Neural cell (in vitro differentiated cells): ENCODE measurements at regions not wholly inside any gene's neighbourhood (a gene's known extent, or its start where the extent isn't known, plus 50 kb on each side); places are given as distances from the start of the nearest gene placed in this dataset.
"Not testable (repeated sequence)": the region's sequence is repeated elsewhere in the genome, so short reads cannot be mapped to it uniquely, and the experiment has no call there.

Experiments used
- H2AFZ ChIP-seq: fragments of 200-600, 300-800 bp; sonication (generic), shearing (Covaris generic); 2 replicates; pipeline ENCODE4 v1.6.0; 2014; ENCODE audit warnings: low read depth, mild to moderate bottlenecking, antibody characterized with exemption, low read length, moderate library complexity
- H3F3A ChIP-seq: fragments of 200-600 bp; shearing (Covaris generic); 2 replicates; pipeline ENCODE4 v1.6.1; 2016; ENCODE audit warnings: mild to moderate bottlenecking, moderate library complexity, mixed read lengths, antibody characterized with exemption, low read length; ENCODE audit not compliant: insufficient read depth, poor library complexity, severe bottlenecking
- H3K27ac ChIP-seq: fragments of 200-600, 300-800 bp; sonication (generic), shearing (Covaris generic); 2 replicates; pipeline ENCODE4 v1.5.1; 2014; ENCODE audit warnings: mild to moderate bottlenecking, low read length, moderate library complexity
- H3K27me3 ChIP-seq: fragments of 300-800, 200-600 bp; sonication (generic), shearing (Covaris generic); 2 replicates; pipeline ENCODE4 v1.6.0; 2014; ENCODE audit warnings: mild to moderate bottlenecking, low read depth, low read length, moderate library complexity; ENCODE audit not compliant: insufficient read depth
- H3K36me3 ChIP-seq: fragments of 300-800, 200-600 bp; sonication (generic), shearing (Covaris generic); 2 replicates; pipeline ENCODE4 v1.5.1; 2014; ENCODE audit warnings: mild to moderate bottlenecking, antibody characterized with exemption, low read length, moderate library complexity; ENCODE audit not compliant: insufficient read depth
- H3K4me2 ChIP-seq: fragments of 300-800, 200-600 bp; sonication (generic), shearing (Covaris generic); 2 replicates; pipeline ENCODE4 v1.6.0; 2014; ENCODE audit warnings: mild to moderate bottlenecking, low read length
- H3K4me3 ChIP-seq: fragments of 300-800, 200-600 bp; sonication (generic), shearing (Covaris generic); 2 replicates; pipeline ENCODE4 v1.5.1; 2014; ENCODE audit warnings: mild to moderate bottlenecking, low read length, moderate library complexity
- H3K79me2 ChIP-seq: fragments of 200-600 bp; shearing (Covaris generic); replicated peaks from 2 replicates; pipeline ENCODE4 v1.6.0; 2014; ENCODE audit warnings: mild to moderate bottlenecking, low read length, moderate library complexity; ENCODE audit not compliant: insufficient read depth
- H3K9ac ChIP-seq: fragments of 300-800, 200-600 bp; sonication (generic), shearing (Covaris generic); 2 replicates; pipeline ENCODE4 v1.6.1; 2016; ENCODE audit warnings: mild to moderate bottlenecking, low read length, mixed read lengths
- H3K9me2 ChIP-seq: fragments of 200-600 bp; shearing (Covaris generic); 2 replicates; pipeline ENCODE4 v1.6.1; 2016; ENCODE audit warnings: mild to moderate bottlenecking, low read length, mixed read lengths; ENCODE audit not compliant: insufficient read depth
- H3K9me3 ChIP-seq: fragments of 200-600, 300-800 bp; sonication (generic), shearing (Covaris generic); 2 replicates; pipeline ENCODE4 v1.6.1; 2016; ENCODE audit warnings: mild to moderate bottlenecking, mixed run types, low read length, moderate library complexity, mixed read lengths
- H4K20me1 ChIP-seq: fragments of 200-600 bp; shearing (Covaris generic); 2 replicates; pipeline ENCODE4 v1.6.1; 2016; ENCODE audit warnings: mild to moderate bottlenecking, mixed run types; ENCODE audit not compliant: insufficient read depth
- CTCF ChIP-seq: fragments of 450-650 bp; IDR thresholded peaks from 2 replicates; pipeline ENCODE4 v1.5.1; 2014; ENCODE audit warnings: antibody characterized with exemption, mild to moderate bottlenecking, moderate library complexity; ENCODE audit not compliant: poor library complexity, severe bottlenecking
- EP300 ChIP-seq: fragments of 450-650 bp; conservative IDR thresholded peaks from 2 replicates; pipeline ENCODE4 v1.6.1; 2014; ENCODE audit warnings: antibody characterized with exemption, mild to moderate bottlenecking, moderate library complexity; ENCODE audit not compliant: poor library complexity, severe bottlenecking
- EZH2 ChIP-seq: fragments of 200-600, 300-800 bp; shearing (Covaris generic), sonication (generic); IDR thresholded peaks from 2 replicates; pipeline ENCODE4 v1.6.1; 2014; ENCODE audit warnings: antibody characterized with exemption, low read length, borderline replicate concordance, mild to moderate bottlenecking; ENCODE audit not compliant: insufficient read depth, poor library complexity, severe bottlenecking
- MXI1 ChIP-seq: fragments of 450-650 bp; conservative IDR thresholded peaks from 2 replicates; pipeline ENCODE4 v1.6.1; 2014; ENCODE audit warnings: antibody characterized with exemption, mild to moderate bottlenecking; ENCODE audit not compliant: poor library complexity, severe bottlenecking
- POLR2AphosphoS5 ChIP-seq: IDR thresholded peaks from 2 replicates; pipeline ENCODE4 v1.6.1; 2012
- RAD21 ChIP-seq: fragments of 450-650 bp; conservative IDR thresholded peaks from 2 replicates; pipeline ENCODE4 v1.6.1; 2014; ENCODE audit warnings: antibody characterized with exemption, mild to moderate bottlenecking, moderate library complexity
- TAF1 ChIP-seq: IDR thresholded peaks from 2 replicates; pipeline ENCODE4 v1.6.1; 2012; ENCODE audit warnings: low read depth

DNA sequence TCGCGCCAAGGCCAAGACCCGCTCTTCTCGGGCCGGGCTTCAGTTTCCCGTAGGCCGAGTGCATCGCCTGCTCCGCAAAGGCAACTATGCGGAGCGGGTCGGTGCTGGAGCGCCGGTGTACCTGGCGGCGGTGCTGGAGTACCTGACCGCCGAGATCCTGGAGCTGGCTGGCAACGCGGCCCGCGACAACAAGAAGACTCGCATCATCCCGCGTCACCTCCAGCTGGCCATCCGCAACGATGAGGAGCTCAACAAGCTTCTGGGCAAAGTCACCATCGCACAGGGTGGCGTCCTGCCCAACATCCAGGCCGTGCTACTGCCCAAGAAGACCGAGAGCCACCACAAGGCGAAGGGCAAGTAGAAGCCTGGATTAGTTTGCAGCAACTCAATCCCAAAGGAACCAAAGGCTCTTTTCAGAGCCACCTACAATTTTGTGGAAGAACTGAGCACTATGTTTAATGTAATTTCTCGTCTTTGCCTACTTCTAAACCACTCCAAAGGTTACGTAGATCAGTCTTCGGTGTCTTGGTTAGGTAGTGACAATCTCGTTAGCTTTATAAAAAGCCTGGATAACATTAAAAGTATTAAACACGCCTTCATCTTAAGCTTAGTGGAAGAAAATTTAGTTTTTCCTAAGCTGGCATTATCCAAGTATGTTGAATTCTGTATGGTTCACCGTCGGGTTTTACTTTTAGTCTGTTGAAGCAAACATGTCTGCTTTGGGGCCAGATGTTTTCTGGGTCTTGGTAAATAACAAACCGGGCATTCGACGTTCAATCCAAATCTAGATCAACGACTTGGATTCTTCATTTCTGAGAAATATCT, 103.7 kb downstream of the OR2B2 start:
- not testable (repeated sequence) for H3K27me3 ChIP-seq, H3K9me2 ChIP-seq, H2AFZ ChIP-seq, H3K36me3 ChIP-seq, H3F3A ChIP-seq, H4K20me1 ChIP-seq, H3K9ac ChIP-seq, H3K79me2 ChIP-seq, H3K9me3 ChIP-seq, H3K27ac ChIP-seq
- Histone ChIP-seq H3K4me2 (peak overlapping the region; percentile 34), H3K4me3 (peak overlapping the region; percentile 71)

GRCh38 chr6:27807441-27808241, 104.6 kb downstream of the OR2B2 start:
- H3K79me2 ChIP-seq, H4K20me1 ChIP-seq, H3K9me2 ChIP-seq, H3K9me3 ChIP-seq, H3K36me3 ChIP-seq, H3F3A ChIP-seq, H3K27me3 ChIP-seq: not testable (repeated sequence)
- TF ChIP-seq POLR2AphosphoS5 = peak; percentile 58
- TF ChIP-seq EP300 = peak; percentile 30
- TF ChIP-seq MXI1 = peak; percentile 60
- H3K4me2 ChIP-seq = peak overlapping the region; percentile 79
- peak overlapping the region; percentile 51 for H2AFZ ChIP-seq
- H3K27ac ChIP-seq = peak overlapping the region; percentile 82
- peak overlapping the region; percentile 64 for H3K9ac ChIP-seq
- peak overlapping the region; percentile 71 for H3K4me3 ChIP-seq

- Histone ChIP-seq H3K4me3 (peak overlapping the region; percentile 71), H2AFZ (peak overlapping the region; percentile 51), H3K9me3 (no peaks in the 10 kb centered on the region), H3K9me2 (no peaks in the 10 kb centered on the region), H3F3A (peaks cover 3% of the 10 kb centered on the region), H4K20me1 (no peaks in the 10 kb centered on the region), H3K79me2 (peaks cover 2% of the 10 kb centered on the region), H3K27ac (peak overlapping the region; percentile 82), H3K27me3 (no peaks in the 10 kb centered on the region), H3K4me2 (peak overlapping the region; percentile 79), H3K9ac (peak overlapping the region; percentile 64), H3K36me3 (no peaks in the 10 kb centered on the region)
- TF ChIP-seq RAD21 = no peak
- no peak for TF ChIP-seq MXI1
- TF ChIP-seq TAF1 = no peak
- TF ChIP-seq CTCF = peak; percentile 35
Measured at GRCh38 chr6:27806981-27807440, 105.2 kb downstream of the OR2B2 start.

- Histone ChIP-seq H3K27ac (no peak overlapping the region), H3K9ac (no peak overlapping the region), H3K4me3 (no peak overlapping the region), H3F3A (peaks cover 3% of the 10 kb centered on the region), H3K9me2 (no peaks in the 10 kb centered on the region), H4K20me1 (no peaks in the 10 kb centered on the region), H3K27me3 (no peaks in the 10 kb centered on the region), H3K9me3 (no peaks in the 10 kb centered on the region), H3K36me3 (no peaks in the 10 kb centered on the region), H2AFZ (no peak overlapping the region), H3K79me2 (no peaks in the 10 kb centered on the region), H3K4me2 (no peak overlapping the region)
- TF ChIP-seq TAF1 (no peak), EP300 (no peak), EZH2 (no peak), RAD21 (no peak)
Measured at GRCh38 chr6:27805347-27805746, 106.8 kb downstream of the OR2B2 start.
